ENCODE measurements at regions not wholly inside any gene's neighbourhood (a gene's known extent, or its start where the extent isn't known, plus 50 kb on each side); places are given as distances from the start of the nearest gene placed in this dataset.

GRCh38 chr20:53872561-53873229 is 197.7 kb downstream of the BCAS1 start:
- Histone ChIP-seq H3K4me3 (ENCODE audit: insufficient read depth, low read length) (peak overlapping the region; percentile 47), H3K36me3 (ENCODE audit: insufficient read depth, low read length) (no peaks in the 10 kb centered on the region), H3K27ac (ENCODE audit: low read depth, low read length) (peak overlapping the region; percentile 81), H2AFZ (ENCODE audit: low read length) (peak overlapping the region; percentile 78), H3K27me3 (ENCODE audit: insufficient read depth, low read length) (no peaks in the 10 kb centered on the region), H3K4me2 (ENCODE audit: insufficient read depth, low read length) (peak overlapping the region; percentile 68), H3K9me3 (ENCODE audit: low read depth, low read length) (no peaks in the 10 kb centered on the region), H3K4me1 (ENCODE audit: insufficient read depth, low read length) (peaks cover 24% of the 10 kb centered on the region), H3K79me2 (ENCODE audit: insufficient read depth, low read length) (no peaks in the 10 kb centered on the region), H4K20me1 (ENCODE audit: insufficient read depth, low read length) (no peaks in the 10 kb centered on the region)
- DNase-seq (ENCODE audit: insufficient read length, low spot score, missing footprints) = peak; percentile 81
- no peak for TF ChIP-seq CTCF (IDR thresholded peaks at IDR 0.05; ENCODE audit: extremely low read depth, low read depth, low read length)

- DNase-seq (ENCODE audit: insufficient read length, low spot score, missing footprints) = no peak
- Histone ChIP-seq H2AFZ (ENCODE audit: low read length) (peak overlapping the region; percentile 78), H3K9me3 (ENCODE audit: low read depth, low read length) (no peaks in the 10 kb centered on the region), H3K4me2 (ENCODE audit: insufficient read depth, low read length) (peak overlapping the region; percentile 68), H3K4me1 (ENCODE audit: insufficient read depth, low read length) (peaks cover 28% of the 10 kb centered on the region), H4K20me1 (ENCODE audit: insufficient read depth, low read length) (no peaks in the 10 kb centered on the region), H3K27me3 (ENCODE audit: insufficient read depth, low read length) (no peaks in the 10 kb centered on the region), H3K4me3 (ENCODE audit: insufficient read depth, low read length) (no peak overlapping the region), H3K27ac (ENCODE audit: low read depth, low read length) (peak overlapping the region; percentile 81), H3K79me2 (ENCODE audit: insufficient read depth, low read length) (no peaks in the 10 kb centered on the region), H3K36me3 (ENCODE audit: insufficient read depth, low read length) (no peaks in the 10 kb centered on the region)
- no peak for TF ChIP-seq CTCF (IDR thresholded peaks at IDR 0.05; ENCODE audit: extremely low read depth, low read depth, low read length)
Measured at GRCh38 chr20:53872081-53872541, 198.3 kb downstream of the BCAS1 start.

- Histone ChIP-seq H4K20me1 (ENCODE audit: insufficient read depth, low read length) (no peaks in the 10 kb centered on the region), H3K79me2 (ENCODE audit: insufficient read depth, low read length) (no peaks in the 10 kb centered on the region), H3K4me1 (ENCODE audit: insufficient read depth, low read length) (peaks cover 34% of the 10 kb centered on the region), H2AFZ (ENCODE audit: low read length) (peak overlapping the region; percentile 78), H3K27me3 (ENCODE audit: insufficient read depth, low read length) (no peaks in the 10 kb centered on the region), H3K4me3 (ENCODE audit: insufficient read depth, low read length) (no peak overlapping the region), H3K36me3 (ENCODE audit: insufficient read depth, low read length) (no peaks in the 10 kb centered on the region), H3K4me2 (ENCODE audit: insufficient read depth, low read length) (no peak overlapping the region), H3K27ac (ENCODE audit: low read depth, low read length) (peak overlapping the region; percentile 81), H3K9me3 (ENCODE audit: low read depth, low read length) (no peaks in the 10 kb centered on the region)
- no peak for TF ChIP-seq CTCF (IDR thresholded peaks at IDR 0.05; ENCODE audit: extremely low read depth, low read depth, low read length)
- no peak for DNase-seq (ENCODE audit: insufficient read length, low spot score, missing footprints)
Measured at GRCh38 chr20:53871541-53871940, 198.9 kb downstream of the BCAS1 start.

GRCh38 chr20:53870426-53871315 is 199.7 kb downstream of the BCAS1 start:
- Histone ChIP-seq H3K79me2 (ENCODE audit: insufficient read depth, low read length) (no peaks in the 10 kb centered on the region), H3K27me3 (ENCODE audit: insufficient read depth, low read length) (no peaks in the 10 kb centered on the region), H3K4me1 (ENCODE audit: insufficient read depth, low read length) (peaks cover 41% of the 10 kb centered on the region), H3K9me3 (ENCODE audit: low read depth, low read length) (no peaks in the 10 kb centered on the region), H2AFZ (ENCODE audit: low read length) (peak overlapping the region; percentile 11), H3K4me3 (ENCODE audit: insufficient read depth, low read length) (no peak overlapping the region), H3K36me3 (ENCODE audit: insufficient read depth, low read length) (no peaks in the 10 kb centered on the region), H4K20me1 (ENCODE audit: insufficient read depth, low read length) (no peaks in the 10 kb centered on the region), H3K27ac (ENCODE audit: low read depth, low read length) (peak overlapping the region; percentile 85), H3K4me2 (ENCODE audit: insufficient read depth, low read length) (no peak overlapping the region)
- no peak for DNase-seq (ENCODE audit: insufficient read length, low spot score, missing footprints)
- no peak for TF ChIP-seq CTCF (IDR thresholded peaks at IDR 0.05; ENCODE audit: extremely low read depth, low read depth, low read length)
